ENCODE measurements at regions not wholly inside any gene's neighbourhood (a gene's known extent, or its start where the extent isn't known, plus 50 kb on each side); places are given as distances from the start of the nearest gene placed in this dataset.

GRCh38 chr3:170808041-170808440, 62.0 kb downstream of the RPL22L1 start:
- TF ChIP-seq EZH2 (IDR thresholded peaks at IDR 0.05; ENCODE audit: low read length) (no peak), CTCF (optimal IDR thresholded peaks at IDR 0.05 in 1 of 3, IDR thresholded peaks at IDR 0.05 in 1 of 3, conservative IDR thresholded peaks at IDR 0.05 in 1 of 3; ENCODE audit: extremely low read depth in 1 of 3, insufficient read depth in 2 of 3, low read length in 3 of 3) (no peak)
- H4K20me1 ChIP-seq (ENCODE audit: control insufficient read depth, extremely low read depth, insufficient read depth, low read length), result no peaks in the 10 kb centered on the region

GRCh38 chr3:170806676-170807075, 63.3 kb downstream of the RPL22L1 start:
- Histone ChIP-seq H3K4me1 (ENCODE audit: control insufficient read depth, extremely low read depth, insufficient read depth, low read length) (peaks cover 43% of the 10 kb centered on the region), H3K79me2 (ENCODE audit: control insufficient read depth, insufficient read depth, low read length) (no peaks in the 10 kb centered on the region), H2AFZ (ENCODE audit: control insufficient read depth, low read length) (no peak overlapping the region), H3K4me2 (ENCODE audit: control insufficient read depth, extremely low read depth, insufficient read depth, low read depth, low read length) (no peak overlapping the region), H3K9me1 (ENCODE audit: control insufficient read depth, extremely low read depth, insufficient read depth, low read length) (no peaks in the 10 kb centered on the region), H3K9me3 (ENCODE audit: control insufficient read depth, low read depth, low read length) (no peaks in the 10 kb centered on the region), H3K27me3 (ENCODE audit: control insufficient read depth, extremely low read depth, insufficient read depth, low read length) (no peaks in the 10 kb centered on the region), H3K36me3 (ENCODE audit: control insufficient read depth in 2 of 2, extremely low read depth in 1 of 2, insufficient read depth in 2 of 2, low read length in 2 of 2) (no peaks in the 10 kb centered on the region), H4K20me1 (ENCODE audit: control insufficient read depth, extremely low read depth, insufficient read depth, low read length) (no peaks in the 10 kb centered on the region), H3K9ac (ENCODE audit: control insufficient read depth, extremely low read depth, insufficient read depth, low read length) (no peak overlapping the region), H3K27ac (ENCODE audit: control insufficient read depth, insufficient read depth, low read length) (no peak overlapping the region), H3K4me3 (ENCODE audit: control insufficient read depth in 2 of 3, extremely low read depth in 1 of 3, insufficient read depth in 2 of 3, low read depth in 1 of 3, low read length in 3 of 3) (no peak overlapping the region)
- dilution Hi-C loops (cut with MboI; ENCODE audit: extremely low pct_ligation_motif_present, low sequenced_read_pairs), result no loop called here
- FAIRE-seq (peak; percentile 52), DNase-seq (ENCODE audit: low read depth, low spot score) (no peak)
- TF ChIP-seq CTCF (optimal IDR thresholded peaks at IDR 0.05 in 1 of 3, IDR thresholded peaks at IDR 0.05 in 1 of 3, conservative IDR thresholded peaks at IDR 0.05 in 1 of 3; ENCODE audit: extremely low read depth in 1 of 3, insufficient read depth in 2 of 3, low read length in 3 of 3), result no peak

More at GRCh38 chr3:170808041-170808440, 62.0 kb downstream of the RPL22L1 start:
- Histone ChIP-seq H3K4me2 (ENCODE audit: control insufficient read depth, extremely low read depth, insufficient read depth, low read depth, low read length) (no peak overlapping the region), H3K9me3 (ENCODE audit: control insufficient read depth, low read depth, low read length) (no peaks in the 10 kb centered on the region), H3K27me3 (ENCODE audit: control insufficient read depth, extremely low read depth, insufficient read depth, low read length) (no peaks in the 10 kb centered on the region), H3K4me1 (ENCODE audit: control insufficient read depth, extremely low read depth, insufficient read depth, low read length) (peaks cover 42% of the 10 kb centered on the region), H3K79me2 (ENCODE audit: control insufficient read depth, insufficient read depth, low read length) (no peaks in the 10 kb centered on the region), H3K9me1 (ENCODE audit: control insufficient read depth, extremely low read depth, insufficient read depth, low read length) (no peaks in the 10 kb centered on the region), H3K9ac (ENCODE audit: control insufficient read depth, extremely low read depth, insufficient read depth, low read length) (no peak overlapping the region), H3K4me3 (ENCODE audit: control insufficient read depth in 2 of 3, extremely low read depth in 1 of 3, insufficient read depth in 2 of 3, low read depth in 1 of 3, low read length in 3 of 3) (no peak overlapping the region), H3K27ac (ENCODE audit: control insufficient read depth, insufficient read depth, low read length) (no peak overlapping the region), H2AFZ (ENCODE audit: control insufficient read depth, low read length) (no peak overlapping the region), H3K36me3 (ENCODE audit: control insufficient read depth in 2 of 2, extremely low read depth in 1 of 2, insufficient read depth in 2 of 2, low read length in 2 of 2) (no peaks in the 10 kb centered on the region)
- no peak for FAIRE-seq
- dilution Hi-C loops (cut with MboI; ENCODE audit: extremely low pct_ligation_motif_present, low sequenced_read_pairs), result no loop called here
- DNase-seq (ENCODE audit: low read depth, low spot score), result no peak
